ENCODE measurements at regions not wholly inside any gene's neighbourhood (a gene's known extent, or its start where the extent isn't known, plus 50 kb on each side); places are given as distances from the start of the nearest gene placed in this dataset.
"Not testable (repeated sequence)": the region's sequence is repeated elsewhere in the genome, so short reads cannot be mapped to it uniquely, and the experiment has no call there.

- 64% methylated on average over 2 of the region's 2 CpGs for WGBS
- DNase-seq (ENCODE audit: low spot score), result no peak
- TF ChIP-seq, protein P1, sequence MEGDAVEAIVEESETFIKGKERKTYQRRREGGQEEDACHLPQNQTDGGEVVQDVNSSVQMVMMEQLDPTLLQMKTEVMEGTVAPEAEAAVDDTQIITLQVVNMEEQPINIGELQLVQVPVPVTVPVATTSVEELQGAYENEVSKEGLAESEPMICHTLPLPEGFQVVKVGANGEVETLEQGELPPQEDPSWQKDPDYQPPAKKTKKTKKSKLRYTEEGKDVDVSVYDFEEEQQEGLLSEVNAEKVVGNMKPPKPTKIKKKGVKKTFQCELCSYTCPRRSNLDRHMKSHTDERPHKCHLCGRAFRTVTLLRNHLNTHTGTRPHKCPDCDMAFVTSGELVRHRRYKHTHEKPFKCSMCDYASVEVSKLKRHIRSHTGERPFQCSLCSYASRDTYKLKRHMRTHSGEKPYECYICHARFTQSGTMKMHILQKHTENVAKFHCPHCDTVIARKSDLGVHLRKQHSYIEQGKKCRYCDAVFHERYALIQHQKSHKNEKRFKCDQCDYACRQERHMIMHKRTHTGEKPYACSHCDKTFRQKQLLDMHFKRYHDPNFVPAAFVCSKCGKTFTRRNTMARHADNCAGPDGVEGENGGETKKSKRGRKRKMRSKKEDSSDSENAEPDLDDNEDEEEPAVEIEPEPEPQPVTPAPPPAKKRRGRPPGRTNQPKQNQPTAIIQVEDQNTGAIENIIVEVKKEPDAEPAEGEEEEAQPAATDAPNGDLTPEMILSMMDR (IDR thresholded peaks at IDR 0.05), result no peak
- no peak for TF ChIP-seq POLR2AphosphoS5 (IDR thresholded peaks at IDR 0.05)
- TF ChIP-seq POLR2A (IDR thresholded peaks at IDR 0.05), result no peak
- H3K27ac ChIP-seq, result no peak overlapping the region
- no peaks in the 10 kb centered on the region for H3K9me3 ChIP-seq
- no peaks in the 10 kb centered on the region for H3K27me3 ChIP-seq (replicated peaks; ENCODE audit: insufficient read depth)
- H3K4me3 ChIP-seq, result no peak overlapping the region
- no peaks in the 10 kb centered on the region for H3K4me1 ChIP-seq (replicated peaks)
- H3K36me3 ChIP-seq, result no peaks in the 10 kb centered on the region
- intact Hi-C loops (cut with DNase I), result no loop called here
These were observed 214.9 kb downstream of the KCNRG start for GRCh38 chr13:50229960-50230661.

GRCh38 chr13:50230662-50230978 lies 215.4 kb downstream of the KCNRG start:
- Histone ChIP-seq H3K36me3 (no peaks in the 10 kb centered on the region), H3K4me3 (no peak overlapping the region), H3K4me1 (replicated peaks) (no peaks in the 10 kb centered on the region), H3K9me3 (no peaks in the 10 kb centered on the region), H3K27ac (no peak overlapping the region), H3K27me3 (replicated peaks; ENCODE audit: insufficient read depth) (no peaks in the 10 kb centered on the region)
- intact Hi-C loops (cut with DNase I), result no loop called here
- 85% methylated on average over 2 of the region's 2 CpGs for WGBS
- DNase-seq (ENCODE audit: low spot score), result no peak
- no peak for TF ChIP-seq POLR2A (IDR thresholded peaks at IDR 0.05)
- TF ChIP-seq POLR2AphosphoS5 (IDR thresholded peaks at IDR 0.05), result no peak
- TF ChIP-seq, protein P1 (IDR thresholded peaks at IDR 0.05), result no peak

GRCh38 chr13:50233574-50233973 lies 218.3 kb downstream of the KCNRG start:
- H3K36me3 ChIP-seq; H3K4me3 ChIP-seq; H3K27ac ChIP-seq; H3K9me3 ChIP-seq; H3K4me1 ChIP-seq (replicated peaks); DNase-seq (ENCODE audit: low spot score); H3K27me3 ChIP-seq (replicated peaks; ENCODE audit: insufficient read depth); intact Hi-C loops (cut with DNase I): not testable (repeated sequence)
- 93% methylated on average over 5 of the region's 5 CpGs for WGBS

DNA sequence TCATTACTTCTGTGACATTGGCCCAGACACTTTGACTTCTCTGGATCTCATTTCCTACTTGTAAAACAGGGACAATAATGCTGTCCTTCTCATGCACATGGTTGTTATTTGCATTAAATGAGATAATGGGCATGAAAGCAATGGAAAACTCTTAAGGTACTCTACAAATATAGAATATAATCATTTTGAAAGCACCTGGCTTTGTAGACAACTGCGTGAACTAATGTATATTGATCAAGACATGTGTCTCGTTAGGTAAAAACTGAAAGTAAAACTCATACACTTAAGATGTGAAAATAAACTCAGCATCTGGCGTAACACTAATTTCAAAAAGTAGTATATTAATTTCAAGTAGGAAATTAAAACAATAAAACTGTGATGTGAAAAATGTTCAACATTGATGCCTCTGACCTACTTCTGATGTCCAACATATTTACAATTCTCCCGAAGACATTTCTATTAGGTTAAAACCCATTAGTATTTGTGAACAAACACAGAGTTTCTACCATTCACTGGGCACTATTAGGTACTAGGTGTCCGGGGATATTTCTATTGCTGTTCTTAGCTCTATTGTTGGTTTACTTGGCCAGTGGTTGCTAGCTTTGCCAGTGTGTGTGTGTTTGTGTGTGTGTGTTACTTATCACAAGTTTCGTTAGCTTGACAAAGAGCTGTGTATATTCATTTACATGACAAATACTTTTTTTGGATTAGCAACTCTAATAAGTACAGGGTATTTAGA lies 220.5 kb downstream of the KCNRG start:
- Histone ChIP-seq H3K4me1 (replicated peaks) (no peaks in the 10 kb centered on the region), H3K9me3 (no peaks in the 10 kb centered on the region), H3K27ac (no peak overlapping the region), H3K36me3 (no peaks in the 10 kb centered on the region), H3K4me3 (no peak overlapping the region), H3K27me3 (replicated peaks; ENCODE audit: insufficient read depth) (no peaks in the 10 kb centered on the region)
- WGBS, result 88% methylated on average over 6 of the region's 6 CpGs
- intact Hi-C loops (cut with DNase I), result no loop called here
- DNase-seq (ENCODE audit: low spot score), result no peak
- TF ChIP-seq, protein P1 (IDR thresholded peaks at IDR 0.05), result no peak
- TF ChIP-seq POLR2A (IDR thresholded peaks at IDR 0.05) (no peak), POLR2AphosphoS5 (IDR thresholded peaks at IDR 0.05) (no peak)

- H3K27ac ChIP-seq, result no peak overlapping the region
- H3K4me3 ChIP-seq, result no peak overlapping the region
- no peak for TF ChIP-seq POLR2AphosphoS5 (IDR thresholded peaks at IDR 0.05)
- TF ChIP-seq POLR2A (IDR thresholded peaks at IDR 0.05), result no peak
- TF ChIP-seq, protein P1 (IDR thresholded peaks at IDR 0.05), result no peak
- no peaks in the 10 kb centered on the region for H3K9me3 ChIP-seq
- no peak for DNase-seq (ENCODE audit: low spot score)
- 61% methylated on average over 9 of the region's 9 CpGs for WGBS
- no peaks in the 10 kb centered on the region for H3K36me3 ChIP-seq
- no peaks in the 10 kb centered on the region for H3K27me3 ChIP-seq (replicated peaks; ENCODE audit: insufficient read depth)
- H3K4me1 ChIP-seq (replicated peaks), result no peaks in the 10 kb centered on the region
- intact Hi-C loops (cut with DNase I), result no loop called here
These were observed 221.7 kb downstream of the KCNRG start for GRCh38 chr13:50236898-50237318.

All from prostate gland (tissue), 2 donors.